HCT116 (cell line): ENCODE measurements at regions not wholly inside any gene's neighbourhood (a gene's known extent, or its start where the extent isn't known, plus 50 kb on each side); places are given as distances from the start of the nearest gene placed in this dataset.

Experiments used
- ATAC-seq: fragments of 200-7000 bp; cut with Tn5 transposase; 2 replicates; pipeline ENCODE4 v1.9.1; 2020; ENCODE audit warnings: mild to moderate bottlenecking, moderate library complexity
- BruUV-seq: library from RNA; stranded (reverse); fragments of 400-500 nt; replicated peaks from 2 replicates; lab custom pipeline; 2021; lab: Mats Ljungman, UMichigan
- CTCF ChIA-PET: fragments of 300-600 bp; sonication (Branson Sonifier 250); formaldehyde crosslinking; loops from one replicate; lab custom pipeline; 2021; ENCODE audit warnings: antibody characterized with exemption; lab: Charles Lee
- POLR2A ChIA-PET: fragments of 300-600, 350-600 bp; sonication (Branson Sonifier 250); formaldehyde crosslinking; loops from one replicate; lab custom pipeline; 2021; ENCODE audit warnings: antibody characterized with exemption; lab: Charles Lee
- RAD21 ChIA-PET, 2 experiments: fragments of 300-600 bp; sonication (Branson Sonifier 250); formaldehyde crosslinking; loops; one replicate each; lab custom pipeline; 2023; ENCODE audit warnings: low total read pairs in 2 of 2; ENCODE audit not compliant: uncharacterized antibody in 2 of 2, unreplicated experiment in 2 of 2, low non-redundant PET in 1 of 2; lab: Charles Lee
- DNase-seq: peaks from one replicate; pipeline ENCODE4 v3.0.0-alpha.2; 2010; ENCODE audit warnings: low read depth, low spot score
- H2AFZ ChIP-seq: fragments of 200-600 bp; shearing (Covaris generic), sonication (generic); 2 replicates; pipeline ENCODE4 v1.6.1; 2017; ENCODE audit warnings: low read depth, mixed run types, mixed read lengths, antibody characterized with exemption, low read length; ENCODE audit not compliant: poor library complexity, severe bottlenecking
- H3K27ac ChIP-seq: 2 replicates; pipeline ENCODE4 v1.5.1; 2012; ENCODE audit warnings: low read depth, low read length
- H3K27me3 ChIP-seq: fragments of 200-600 bp; sonication (generic); 2 replicates; pipeline ENCODE4 v1.6.1; 2016; ENCODE audit warnings: mixed run types, low read length, mixed read lengths; ENCODE audit not compliant: insufficient read depth
- H3K36me3 ChIP-seq, 2 experiments: fragments of 200-500 bp in 1 of 2; fragments of 200-600 bp in 1 of 2; sonication (Bioruptor generic) in 1 of 2; sonication (generic) in 1 of 2; 2 replicates each; pipeline versions ENCODE4 v1.5.1 to v1.6.1; 2014 to 2016; ENCODE audit warnings: low read length in 2 of 2, inconsistent platforms in 1 of 2, mixed read lengths in 1 of 2, mixed run types in 1 of 2; ENCODE audit not compliant: insufficient read depth in 2 of 2, control insufficient read depth in 1 of 2
- H3K4me1 ChIP-seq, 2 experiments: fragments of 200-600 bp in 1 of 2; sonication (generic) in 1 of 2; 2 replicates each; pipeline versions ENCODE4 v1.5.1 to v1.6.1; 2012 to 2017; ENCODE audit warnings: low read length in 2 of 2, inconsistent platforms in 1 of 2, mild to moderate bottlenecking in 1 of 2, mixed read lengths in 1 of 2, mixed run types in 1 of 2, moderate library complexity in 1 of 2; ENCODE audit not compliant: insufficient read depth in 2 of 2, control insufficient read depth in 1 of 2
- H3K4me2 ChIP-seq: fragments of 200-600 bp; sonication (generic); 2 replicates; pipeline ENCODE4 v1.6.1; 2017; ENCODE audit warnings: mixed run types, low read length, mixed read lengths
- H3K4me3 ChIP-seq, 2 experiments: fragments of 200-600 bp in 1 of 2; sonication (generic) in 1 of 2; replicated peaks in 1 of 2; 2 replicates each; pipeline ENCODE4 v1.5.1; 2011 to 2016; ENCODE audit warnings: low read length in 2 of 2, control low read depth in 1 of 2, low read depth in 1 of 2, mild to moderate bottlenecking in 1 of 2, mixed read lengths in 1 of 2, mixed run types in 1 of 2
- H3K79me2 ChIP-seq: fragments of 200-600 bp; sonication (generic); 2 replicates; pipeline ENCODE4 v1.6.1; 2017; ENCODE audit warnings: mild to moderate bottlenecking, mixed run types, low read length, moderate library complexity, mixed read lengths; ENCODE audit not compliant: insufficient read depth
- H3K9ac ChIP-seq: fragments of 200-600 bp; sonication (generic); 2 replicates; pipeline ENCODE4 v1.6.1; 2016; ENCODE audit warnings: low read length, mixed read lengths
- H3K9me2 ChIP-seq: fragments of 200-600 bp; sonication (generic), shearing (Covaris generic); 2 replicates; pipeline ENCODE4 v1.6.1; 2017; ENCODE audit warnings: mixed run types, mild to moderate bottlenecking, moderate library complexity; ENCODE audit not compliant: insufficient read depth
- H3K9me3 ChIP-seq, 2 experiments: fragments of 200-500 bp in 1 of 2; fragments of 200-600 bp in 1 of 2; sonication (Bioruptor generic) in 1 of 2; sonication (generic) in 1 of 2; 2 replicates each; pipeline ENCODE4 v1.6.1; 2014 to 2017; ENCODE audit warnings: low read length in 2 of 2, mixed read lengths in 2 of 2, inconsistent platforms in 1 of 2, low read depth in 1 of 2, mild to moderate bottlenecking in 1 of 2, mixed run types in 1 of 2, moderate library complexity in 1 of 2; ENCODE audit not compliant: control insufficient read depth in 1 of 2, insufficient read depth in 1 of 2
- H4K20me1 ChIP-seq: fragments of 200-600 bp; sonication (generic), shearing (Covaris generic); 2 replicates; pipeline ENCODE4 v1.6.1; 2017; ENCODE audit warnings: mixed run types, mild to moderate bottlenecking, moderate library complexity; ENCODE audit not compliant: insufficient read depth
- ATF3 ChIP-seq: IDR thresholded peaks from 2 replicates; pipeline ENCODE4 v1.6.1; 2012
- CEBPB ChIP-seq: IDR thresholded peaks from 2 replicates; pipeline ENCODE4 v1.6.1; 2012; ENCODE audit warnings: low read depth
- MAX ChIP-seq: IDR thresholded peaks from 2 replicates; pipeline ENCODE4 v1.6.1; 2012
- POLR2AphosphoS5 ChIP-seq: IDR thresholded peaks from 2 replicates; pipeline ENCODE4 v1.6.1; 2011; ENCODE audit warnings: mild to moderate bottlenecking, low read depth, low read length, moderate library complexity
- intact Hi-C: fragments of 100-400 bp; cut with micrococcal nuclease; formaldehyde crosslinking; loops from 2 replicates; pipeline ENCODE4 v1.10.0; 2022

- no peaks in the 10 kb centered on the region for H3K27me3 ChIP-seq
- H2AFZ ChIP-seq, result no peak overlapping the region
- no peak overlapping the region for H3K4me2 ChIP-seq
- DNase-seq (no peak), ATAC-seq (no peak)
- CTCF ChIA-PET, result interaction anchor here (1.1 kb wide), 1 partner anchor 146 kb away, joined by 3 read pairs; no protein-coding TSS in a partner anchor
- no TSS peak for BruUV-seq
- H3K79me2 ChIP-seq, result no peaks in the 10 kb centered on the region
- intact Hi-C loops, result no loop called here
- H3K9ac ChIP-seq, result no peak overlapping the region
- no peak overlapping the region for H3K27ac ChIP-seq
- no peaks in the 10 kb centered on the region for H3K4me1 ChIP-seq
- POLR2A ChIA-PET, result no interaction called here
- no peaks in the 10 kb centered on the region for H3K9me2 ChIP-seq
- no peaks in the 10 kb centered on the region for H3K36me3 ChIP-seq
- H3K4me3 ChIP-seq, result no peak overlapping the region
- TF ChIP-seq POLR2AphosphoS5, result no peak
- no peak for TF ChIP-seq CEBPB
- TF ChIP-seq MAX, result no peak
- TF ChIP-seq ATF3, result no peak
- H3K9me3 ChIP-seq, result no peaks in the 10 kb centered on the region
- no peaks in the 10 kb centered on the region for H4K20me1 ChIP-seq
- RAD21 ChIA-PET, result no interaction called here
These were observed 50.8 kb upstream of the PTCSC3 start for GRCh38 chr14:36227344-36227743.
